Renal cortex interstitium (tissue), 11 donors: ENCODE measurements at regions not wholly inside any gene's neighbourhood (a gene's known extent, or its start where the extent isn't known, plus 50 kb on each side); places are given as distances from the start of the nearest gene placed in this dataset.

Experiments used
- DNase-seq, 11 donors: peaks; one replicate each; pipeline ENCODE4 v3.0.0-alpha.2; 2013; ENCODE audit warnings: low read depth in 9 of 11, low spot score in 4 of 11; ENCODE audit errors: extremely low read depth in 1 of 11

- DNase-seq: no peak
These were observed 851.0 kb upstream of the KLHL1 start for GRCh38 chr13:70959035-70959775.

DNA sequence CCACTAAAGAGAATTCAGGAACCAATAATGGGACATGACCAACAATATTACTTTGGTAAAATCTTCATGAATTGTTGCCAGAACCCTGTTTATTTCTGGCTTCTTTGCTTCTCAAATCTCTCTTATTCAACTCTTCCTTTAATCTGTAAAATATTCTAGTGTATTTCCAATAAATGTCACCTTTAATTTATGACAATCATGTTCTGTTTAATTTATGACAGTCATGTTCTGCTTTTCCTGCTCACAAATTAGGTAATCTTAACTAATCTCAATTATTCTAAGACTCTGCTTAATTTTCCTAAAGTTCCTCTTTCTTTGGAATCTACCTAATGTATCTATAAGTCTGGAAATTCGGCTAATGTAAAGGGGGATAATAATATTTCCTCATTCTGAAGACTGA is 847.6 kb upstream of the KLHL1 start:
- DNase-seq: no peak

DNA sequence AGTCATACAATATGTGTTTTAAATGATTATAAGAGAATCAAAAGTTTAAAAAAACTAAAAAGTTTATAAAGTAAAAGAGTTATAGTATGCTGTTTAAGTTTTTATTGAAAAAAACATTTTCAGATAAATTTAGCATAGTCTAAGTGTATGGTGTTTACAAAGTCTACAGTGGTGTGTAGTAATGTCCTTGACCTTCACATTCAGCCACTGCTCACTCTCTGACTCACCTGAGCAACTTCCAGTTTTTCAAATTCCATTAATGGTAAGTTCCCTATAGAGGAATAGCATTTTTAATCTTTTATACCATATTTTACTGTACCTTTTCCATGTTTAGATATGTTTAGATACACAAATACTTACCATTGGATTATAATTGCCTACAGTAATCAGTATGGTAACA is 842.4 kb upstream of the KLHL1 start:
- DNase-seq: no peak

GRCh38 chr13:70945506-70945905 is 837.3 kb upstream of the KLHL1 start:
- DNase-seq: no peak

- no peak for DNase-seq
These were observed 833.2 kb upstream of the KLHL1 start for GRCh38 chr13:70941454-70941853.

- DNase-seq: no peak
These were observed 830.2 kb upstream of the KLHL1 start for GRCh38 chr13:70938462-70938861.

- no peak for DNase-seq
These were observed 824.3 kb upstream of the KLHL1 start for GRCh38 chr13:70932511-70932910.

- DNase-seq: no peak
These were observed 815.9 kb upstream of the KLHL1 start for GRCh38 chr13:70923863-70924752.

DNA sequence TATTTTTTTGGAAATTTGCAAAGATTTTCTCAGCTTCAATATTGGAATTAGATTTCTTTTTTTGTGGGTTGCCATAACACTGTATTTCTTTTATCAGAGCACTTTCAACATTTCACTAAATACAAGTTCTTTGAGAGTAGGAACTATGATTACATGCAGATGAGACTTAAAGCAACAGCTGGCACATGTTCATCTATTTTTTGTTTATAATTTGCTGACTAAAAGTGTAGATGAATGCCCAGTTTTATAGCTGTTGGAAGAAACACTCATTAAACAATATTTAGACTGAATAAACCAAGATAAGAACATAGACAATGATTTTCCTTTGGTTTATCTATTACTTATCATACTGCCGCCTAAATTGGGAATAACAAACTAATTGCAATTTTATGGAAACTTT is 803.0 kb upstream of the KLHL1 start:
- DNase-seq: no peak

GRCh38 chr13:70908795-70909194 is 800.5 kb upstream of the KLHL1 start:
- DNase-seq: no peak

DNA sequence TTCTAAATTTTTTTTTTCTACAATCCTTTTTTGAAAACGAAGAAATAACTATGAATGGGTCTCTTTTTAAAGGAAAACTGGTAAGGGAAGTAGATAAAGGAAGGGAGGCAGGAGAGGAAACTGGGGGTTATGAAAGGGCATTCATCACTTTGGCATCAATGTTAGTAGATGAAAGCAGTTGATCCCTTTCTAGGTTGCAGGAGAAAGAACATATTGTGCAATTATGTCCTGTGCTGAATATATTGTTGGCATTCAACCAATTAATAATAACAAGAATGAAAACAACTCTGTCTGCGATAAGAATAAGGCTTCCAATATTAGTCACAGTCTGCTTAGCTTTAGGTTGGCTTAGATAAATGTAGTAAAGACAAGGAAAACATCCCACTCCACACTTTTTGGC is 796.8 kb upstream of the KLHL1 start:
- no peak for DNase-seq

DNA sequence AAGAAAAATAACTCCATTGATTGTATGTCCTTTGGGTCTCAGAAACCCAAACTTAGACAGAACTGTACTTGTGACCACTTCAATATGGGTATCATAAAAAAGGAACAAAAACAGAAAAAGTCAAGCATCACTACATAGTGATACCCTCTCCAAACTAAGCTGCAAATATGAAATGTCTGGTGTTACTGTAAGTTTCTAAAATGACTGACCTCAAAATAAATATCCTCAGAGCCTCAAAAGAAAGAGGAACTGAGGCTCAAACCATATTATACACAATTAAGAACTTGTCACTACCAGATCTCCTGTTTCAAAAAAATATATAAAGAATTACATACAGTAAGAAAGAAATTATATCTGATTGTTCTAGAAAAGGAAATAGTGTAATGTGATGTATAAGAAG is 787.9 kb upstream of the KLHL1 start:
- no peak for DNase-seq

GRCh38 chr13:70895599-70895998 is 787.3 kb upstream of the KLHL1 start:
- no peak for DNase-seq

DNA sequence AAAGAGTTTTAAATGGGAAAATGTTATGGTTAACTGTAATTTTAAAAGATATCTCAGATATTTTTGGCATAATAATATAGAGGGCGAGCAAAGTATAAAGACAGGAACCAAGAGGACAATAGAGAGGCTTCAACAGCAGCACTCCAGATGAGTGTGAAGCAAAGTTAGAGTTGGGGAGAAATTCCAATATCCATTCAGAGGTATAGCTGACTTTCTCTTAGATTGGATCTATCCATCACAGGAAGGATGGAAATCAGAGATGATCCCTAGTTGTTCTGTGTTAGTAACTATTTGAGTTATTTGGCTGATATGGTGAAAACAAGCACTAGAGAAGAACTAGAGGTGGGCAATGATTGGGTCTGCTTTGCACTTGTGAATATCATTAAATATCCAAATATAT is 786.0 kb upstream of the KLHL1 start:
- no peak for DNase-seq

- DNase-seq: no peak
These were observed 785.6 kb upstream of the KLHL1 start for GRCh38 chr13:70893832-70894231.

GRCh38 chr13:70890289-70890688 is 782.0 kb upstream of the KLHL1 start:
- DNase-seq: no peak

DNA sequence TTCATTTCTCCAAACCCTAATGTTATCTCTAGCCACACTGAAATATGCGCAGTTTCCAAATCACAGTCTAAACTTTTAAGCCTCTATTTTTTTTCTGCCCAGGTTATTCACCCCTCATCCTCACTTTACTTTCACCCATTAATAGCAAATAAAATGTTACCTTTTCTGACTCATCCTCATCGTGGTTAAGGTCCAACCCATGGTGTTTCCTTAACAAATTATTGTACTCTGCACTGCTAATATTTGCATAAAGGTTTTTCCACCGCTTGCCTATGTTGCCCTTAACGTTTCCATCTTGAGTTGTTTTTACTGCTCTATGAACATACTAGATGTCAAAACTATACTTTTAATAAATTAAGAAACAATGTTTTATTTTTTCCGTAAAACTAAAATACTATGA is 780.9 kb upstream of the KLHL1 start:
- DNase-seq: no peak

- no peak for DNase-seq
These were observed 775.9 kb upstream of the KLHL1 start for GRCh38 chr13:70884196-70884595.

- DNase-seq: no peak
These were observed 766.4 kb upstream of the KLHL1 start for GRCh38 chr13:70874636-70875035.

DNA sequence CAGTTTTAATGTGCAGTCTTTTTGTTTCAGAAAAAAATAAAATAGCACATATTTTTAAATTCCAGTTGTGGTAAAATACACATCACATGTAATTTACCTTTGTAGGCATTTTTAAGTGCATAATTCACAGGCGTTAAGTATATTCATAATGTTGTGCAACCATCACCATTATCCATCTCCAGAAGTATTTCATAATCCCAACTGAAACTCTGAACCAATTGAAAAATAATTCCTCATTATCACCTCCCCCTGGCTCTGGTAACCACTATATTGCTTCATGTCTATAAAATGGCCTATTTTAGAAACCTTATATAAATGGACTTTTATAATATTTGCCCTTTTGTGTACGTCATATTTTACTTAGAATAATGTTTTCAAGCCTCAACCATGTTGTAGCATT is 756.5 kb upstream of the KLHL1 start:
- DNase-seq: no peak

DNA sequence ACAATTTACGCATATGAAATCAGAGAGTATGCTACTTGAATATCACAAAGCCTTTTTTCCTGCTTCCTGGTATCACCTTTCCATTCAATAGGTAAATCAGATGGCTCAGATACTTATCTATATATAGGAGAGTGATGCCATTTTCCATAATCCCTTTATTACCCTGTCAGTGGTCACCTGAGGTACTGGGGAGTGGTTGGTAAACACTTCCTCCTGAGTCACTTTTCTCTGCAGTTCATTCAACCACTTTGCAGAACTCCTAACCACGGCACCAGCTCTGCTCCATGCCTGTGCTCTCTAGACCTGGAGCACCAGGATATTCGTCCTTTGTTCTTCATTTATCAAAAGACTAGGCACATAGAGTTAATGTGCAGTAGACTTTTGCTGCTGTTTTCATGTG is 748.5 kb upstream of the KLHL1 start:
- DNase-seq: no peak
